RWPE1 (cell line): ENCODE measurements at regions not wholly inside any gene's neighbourhood (a gene's known extent, or its start where the extent isn't known, plus 50 kb on each side); places are given as distances from the start of the nearest gene placed in this dataset.

Experiments used
- CTCF ChIA-PET: fragments of 350-600 bp; sonication (Branson Sonifier 250); formaldehyde crosslinking; extraction: SDS; loops from one replicate; lab custom pipeline; 2021; lab: Yijun Ruan, JAX
- POLR2A ChIA-PET: fragments of 400-600 bp; formaldehyde crosslinking; extraction: SDS; loops from one replicate; lab custom pipeline; 2020; ENCODE audit warnings: antibody characterized with exemption; ENCODE audit not compliant: low non-redundant PET; lab: Yijun Ruan, JAX
- DNase-seq: peaks from one replicate; pipeline ENCODE4 v3.0.0; 2012; ENCODE audit warnings: low spot score
- H3K27ac ChIP-seq: fragments of 450-650 bp; 2 replicates; pipeline ENCODE4 v1.5.1; 2017
- TF ChIP-seq, protein P1 (sequence below): fragments of 450-650 bp; conservative IDR thresholded peaks from 2 replicates; pipeline ENCODE4 v1.5.1; 2017; ENCODE audit warnings: low read depth, mild to moderate bottlenecking

DNA sequence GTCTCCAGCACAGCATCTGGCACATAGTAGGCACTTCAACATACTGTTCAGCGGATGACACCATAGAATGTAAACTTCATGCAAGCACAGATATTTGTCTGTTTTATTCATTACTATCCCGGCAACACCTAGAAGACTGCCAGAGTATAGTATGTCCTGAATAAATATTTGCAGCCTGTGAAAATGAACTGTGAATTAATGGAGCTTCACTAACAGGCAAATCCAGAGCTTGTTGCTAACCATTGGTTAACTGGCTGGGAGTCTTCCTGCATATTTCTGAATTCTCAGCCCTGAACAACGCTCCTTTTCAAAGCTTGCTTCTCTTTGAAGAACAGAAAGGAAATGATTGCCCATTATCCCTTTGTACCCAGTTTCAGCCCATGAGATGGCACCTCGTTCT lies 243.3 kb upstream of the CRY1 start:
- TF ChIP-seq, protein P1, sequence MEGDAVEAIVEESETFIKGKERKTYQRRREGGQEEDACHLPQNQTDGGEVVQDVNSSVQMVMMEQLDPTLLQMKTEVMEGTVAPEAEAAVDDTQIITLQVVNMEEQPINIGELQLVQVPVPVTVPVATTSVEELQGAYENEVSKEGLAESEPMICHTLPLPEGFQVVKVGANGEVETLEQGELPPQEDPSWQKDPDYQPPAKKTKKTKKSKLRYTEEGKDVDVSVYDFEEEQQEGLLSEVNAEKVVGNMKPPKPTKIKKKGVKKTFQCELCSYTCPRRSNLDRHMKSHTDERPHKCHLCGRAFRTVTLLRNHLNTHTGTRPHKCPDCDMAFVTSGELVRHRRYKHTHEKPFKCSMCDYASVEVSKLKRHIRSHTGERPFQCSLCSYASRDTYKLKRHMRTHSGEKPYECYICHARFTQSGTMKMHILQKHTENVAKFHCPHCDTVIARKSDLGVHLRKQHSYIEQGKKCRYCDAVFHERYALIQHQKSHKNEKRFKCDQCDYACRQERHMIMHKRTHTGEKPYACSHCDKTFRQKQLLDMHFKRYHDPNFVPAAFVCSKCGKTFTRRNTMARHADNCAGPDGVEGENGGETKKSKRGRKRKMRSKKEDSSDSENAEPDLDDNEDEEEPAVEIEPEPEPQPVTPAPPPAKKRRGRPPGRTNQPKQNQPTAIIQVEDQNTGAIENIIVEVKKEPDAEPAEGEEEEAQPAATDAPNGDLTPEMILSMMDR, result no peak
- ChIA-PET CTCF (interaction anchor here (0.6 kb wide), 2 partner anchors 9 to 19 kb away, joined by 3 to 4 read pairs; no protein-coding TSS in a partner anchor), POLR2A (no interaction called here)
- no peak for DNase-seq
- no peak overlapping the region for H3K27ac ChIP-seq

DNA sequence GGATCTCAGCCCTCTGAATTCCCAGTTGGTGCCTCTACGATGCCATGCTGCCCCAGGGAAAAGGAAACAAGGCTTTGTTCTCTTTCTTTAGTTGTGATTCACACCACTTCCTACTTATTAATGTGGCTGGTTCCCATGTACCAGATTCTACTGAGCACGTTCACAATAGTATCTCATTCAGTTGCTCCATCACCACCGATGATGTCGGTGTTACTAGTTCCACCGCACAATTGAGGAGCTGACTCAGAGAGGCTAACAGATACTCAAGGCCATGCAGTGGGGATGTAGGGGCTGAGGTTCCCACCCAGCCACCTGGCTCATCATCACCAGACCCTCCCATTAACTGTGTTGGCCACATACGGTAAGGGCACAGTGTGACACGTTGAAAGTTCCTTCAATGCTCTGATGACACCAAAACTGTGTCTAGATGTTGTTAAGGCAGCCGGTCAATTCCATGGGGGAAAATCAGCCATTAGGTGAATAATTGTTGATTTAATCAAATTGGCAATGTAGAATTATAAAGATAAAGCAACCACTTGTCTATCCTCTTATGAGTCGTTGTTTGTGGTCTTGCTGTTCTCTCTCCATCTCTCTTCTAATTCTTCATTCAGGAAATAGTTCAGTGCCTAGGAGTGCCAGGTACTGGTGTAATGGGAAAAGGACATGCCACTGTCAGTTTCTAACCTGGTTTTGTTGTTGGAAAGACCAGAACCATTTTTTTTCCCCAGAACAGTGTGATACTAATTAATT lies 244.2 kb upstream of the CRY1 start:
- ChIA-PET CTCF (interaction anchor here (0.6 kb wide), 3 partner anchors 10 to 573 kb away, joined by 3 to 4 read pairs (median 3); no protein-coding TSS in a partner anchor), POLR2A (no interaction called here)
- peak; percentile 57 for DNase-seq
- TF ChIP-seq, protein P1, result no peak
- no peak overlapping the region for H3K27ac ChIP-seq

DNA sequence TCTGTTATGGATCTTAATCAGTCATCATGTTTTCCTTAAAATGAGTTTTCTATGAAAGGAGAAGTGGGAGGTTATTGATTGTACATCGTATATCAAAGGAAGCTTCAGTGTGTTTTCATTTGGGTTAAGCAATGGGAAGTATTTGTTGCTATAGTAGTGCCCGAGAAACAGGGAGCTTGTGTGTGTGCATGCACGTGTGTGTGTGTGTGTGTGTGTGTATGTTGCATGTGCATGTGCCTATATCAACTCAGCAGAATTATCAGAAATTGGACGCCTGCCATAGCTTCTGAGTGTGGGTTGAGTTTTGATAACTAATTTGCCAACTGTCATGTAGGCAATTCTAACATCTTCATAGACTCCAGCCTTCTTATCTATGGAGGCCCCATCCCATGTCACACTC lies 246.1 kb upstream of the CRY1 start:
- no peak overlapping the region for H3K27ac ChIP-seq
- POLR2A ChIA-PET, result no interaction called here
- DNase-seq, result no peak

DNA sequence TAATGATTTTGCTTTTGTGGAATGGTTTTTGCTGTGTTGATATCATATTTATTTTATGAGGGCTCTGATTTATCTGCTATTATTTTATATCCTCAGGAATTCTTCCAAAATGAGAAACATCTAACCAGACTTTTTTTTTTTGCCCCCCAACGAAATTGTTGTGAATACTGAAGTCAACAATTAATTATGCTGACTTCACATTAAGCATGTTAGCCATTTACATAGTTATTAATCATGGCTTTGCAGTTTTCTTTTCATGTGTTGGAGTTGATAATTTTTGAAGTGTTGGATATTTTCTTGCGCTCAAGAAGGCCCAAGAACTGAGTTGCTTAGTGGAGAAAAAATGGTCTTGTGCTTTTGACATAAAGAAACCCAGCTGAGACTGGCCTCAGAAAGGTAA lies 246.6 kb upstream of the CRY1 start:
- no peak for DNase-seq
- H3K27ac ChIP-seq, result no peak overlapping the region
- ChIA-PET POLR2A (no interaction called here), CTCF (interaction anchor here (0.8 kb wide), 1 partner anchor 17 kb away, joined by 4 read pairs; no protein-coding TSS in a partner anchor)
- TF ChIP-seq, protein P1, result no peak

More for the DNA sequence above, 246.1 kb upstream of the CRY1 start:
- CTCF ChIA-PET, result interaction anchor here (0.8 kb wide), 1 partner anchor 17 kb away, joined by 4 read pairs; no protein-coding TSS in a partner anchor
- TF ChIP-seq, protein P1, result no peak

DNA sequence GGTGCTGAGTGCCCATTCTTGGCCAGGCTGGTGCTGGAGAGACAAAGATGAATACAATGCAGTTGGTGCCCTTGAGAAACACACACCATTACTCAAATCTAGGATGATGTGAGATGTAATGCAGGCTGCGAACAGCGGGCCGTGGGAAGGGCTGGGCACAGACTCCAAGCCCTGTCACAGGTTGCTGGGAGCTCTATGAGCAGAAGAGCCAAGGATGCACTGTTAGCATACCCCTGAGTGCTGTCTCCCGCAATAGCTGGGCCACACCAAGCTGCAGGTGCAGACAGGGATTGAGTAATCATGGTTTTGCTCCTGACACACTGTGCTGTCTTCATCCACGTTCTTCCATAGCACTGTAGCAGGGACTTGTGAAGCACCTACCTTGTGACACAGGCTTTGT lies 247.5 kb upstream of the CRY1 start:
- POLR2A ChIA-PET, result no interaction called here
- no peak for DNase-seq
- CTCF ChIA-PET, result no interaction called here
- TF ChIP-seq, protein P1, result no peak
- no peak overlapping the region for H3K27ac ChIP-seq

DNA sequence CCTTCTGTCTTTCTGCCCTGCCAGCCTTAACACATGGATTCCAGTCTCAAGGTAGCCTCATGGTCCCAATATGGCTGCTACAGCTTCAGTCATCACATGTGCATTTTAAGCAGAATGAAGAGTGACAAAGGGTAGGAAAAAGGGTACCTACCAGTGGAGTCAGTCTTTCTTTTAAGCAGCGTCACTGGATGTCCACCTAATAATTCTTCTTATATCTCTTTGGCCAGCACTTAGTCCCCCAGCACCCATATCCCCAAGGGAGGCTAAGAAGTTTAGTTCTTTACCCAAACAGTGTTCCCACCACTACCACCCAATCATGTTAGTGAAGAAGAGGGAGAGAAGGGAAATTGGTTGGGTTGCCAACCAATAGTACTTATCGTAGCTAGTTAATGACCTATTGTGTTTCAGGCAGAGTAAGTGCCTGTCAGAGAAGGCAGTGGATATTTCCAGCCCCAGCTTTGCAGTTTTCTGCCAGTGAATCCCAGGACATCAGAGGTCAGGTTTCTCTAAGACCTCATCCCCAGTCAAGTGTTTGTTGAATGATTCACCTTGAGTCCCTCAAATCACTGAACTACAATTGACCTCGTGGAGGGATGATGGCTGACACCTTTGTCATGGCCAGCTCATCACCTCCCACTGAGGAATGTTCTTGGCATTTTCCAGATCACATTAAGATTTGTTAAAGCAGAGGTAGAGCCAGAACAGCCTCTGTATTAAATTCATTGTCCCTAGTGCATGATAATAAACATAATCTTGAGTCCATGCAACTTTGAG lies 250.9 kb upstream of the CRY1 start:
- no peak overlapping the region for H3K27ac ChIP-seq
- ChIA-PET CTCF (no interaction called here), POLR2A (no interaction called here)
- TF ChIP-seq, protein P1, result no peak
- DNase-seq, result peak; percentile 85
